Kidney epithelial cell (primary cell): ENCODE measurements at regions not wholly inside any gene's neighbourhood (a gene's known extent, or its start where the extent isn't known, plus 50 kb on each side); places are given as distances from the start of the nearest gene placed in this dataset.

Experiments
- DNase-seq: peaks from one replicate; pipeline ENCODE4 v3.0.0-alpha.2; 2010; ENCODE audit warnings: low read depth
- H3K27me3 ChIP-seq: 2 replicates; pipeline ENCODE4 v1.6.0; 2011; ENCODE audit warnings: low read length; ENCODE audit not compliant: control insufficient read depth, insufficient read depth
- H3K36me3 ChIP-seq: 2 replicates; pipeline ENCODE4 v1.5.1; 2011; ENCODE audit warnings: low read length; ENCODE audit not compliant: control insufficient read depth, insufficient read depth
- H3K4me3 ChIP-seq: 2 replicates; pipeline ENCODE4 v1.5.1; 2011; ENCODE audit warnings: low read depth, mild to moderate bottlenecking, control low read depth, low read length
- TF ChIP-seq, protein P1 (sequence below): IDR thresholded peaks from 2 replicates; pipeline ENCODE4 v1.5.1; 2011; ENCODE audit warnings: mild to moderate bottlenecking, moderate library complexity, low read length, control low read depth, inconsistent platforms; ENCODE audit not compliant: insufficient read depth, poor library complexity, severe bottlenecking

GRCh38 chr2:19682493-19682892, 219.3 kb downstream of the TTC32 start:
- no peaks in the 10 kb centered on the region for H3K36me3 ChIP-seq
- H3K4me3 ChIP-seq = no peak overlapping the region
- peak; percentile 79 for DNase-seq
- no peaks in the 10 kb centered on the region for H3K27me3 ChIP-seq
- TF ChIP-seq, protein P1, sequence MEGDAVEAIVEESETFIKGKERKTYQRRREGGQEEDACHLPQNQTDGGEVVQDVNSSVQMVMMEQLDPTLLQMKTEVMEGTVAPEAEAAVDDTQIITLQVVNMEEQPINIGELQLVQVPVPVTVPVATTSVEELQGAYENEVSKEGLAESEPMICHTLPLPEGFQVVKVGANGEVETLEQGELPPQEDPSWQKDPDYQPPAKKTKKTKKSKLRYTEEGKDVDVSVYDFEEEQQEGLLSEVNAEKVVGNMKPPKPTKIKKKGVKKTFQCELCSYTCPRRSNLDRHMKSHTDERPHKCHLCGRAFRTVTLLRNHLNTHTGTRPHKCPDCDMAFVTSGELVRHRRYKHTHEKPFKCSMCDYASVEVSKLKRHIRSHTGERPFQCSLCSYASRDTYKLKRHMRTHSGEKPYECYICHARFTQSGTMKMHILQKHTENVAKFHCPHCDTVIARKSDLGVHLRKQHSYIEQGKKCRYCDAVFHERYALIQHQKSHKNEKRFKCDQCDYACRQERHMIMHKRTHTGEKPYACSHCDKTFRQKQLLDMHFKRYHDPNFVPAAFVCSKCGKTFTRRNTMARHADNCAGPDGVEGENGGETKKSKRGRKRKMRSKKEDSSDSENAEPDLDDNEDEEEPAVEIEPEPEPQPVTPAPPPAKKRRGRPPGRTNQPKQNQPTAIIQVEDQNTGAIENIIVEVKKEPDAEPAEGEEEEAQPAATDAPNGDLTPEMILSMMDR = no peak

- TF ChIP-seq, protein P1 = no peak
- H3K36me3 ChIP-seq = no peaks in the 10 kb centered on the region
Measured at GRCh38 chr2:19677825-19678518, 223.8 kb downstream of the TTC32 start.

DNA sequence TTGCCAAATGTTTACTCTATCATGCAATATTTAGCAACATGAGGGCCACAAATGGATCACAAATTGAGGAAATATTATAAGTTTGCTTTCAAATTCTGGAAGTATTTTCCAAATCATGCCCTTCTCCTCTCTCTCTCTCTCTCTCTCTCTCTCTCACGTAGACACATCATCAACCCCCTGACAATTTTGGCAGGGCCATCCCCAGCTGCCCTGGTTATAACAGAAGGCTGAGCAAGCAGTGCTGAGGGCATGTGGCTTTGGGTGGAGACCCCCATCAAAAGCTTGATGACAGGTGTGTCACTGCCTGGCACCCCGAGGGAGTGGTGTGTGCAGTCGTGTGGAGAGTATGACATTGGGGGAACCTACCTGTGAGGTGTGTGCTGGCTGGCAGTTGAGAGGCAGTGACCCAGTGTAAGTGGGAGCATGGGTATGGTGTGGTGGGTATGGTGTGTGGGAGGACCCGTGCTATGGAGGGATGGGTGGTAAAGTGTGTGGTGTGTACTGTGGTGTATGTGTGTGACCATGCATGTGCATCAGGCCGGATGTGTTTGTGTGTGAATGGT, 224.5 kb downstream of the TTC32 start:
- no peak for DNase-seq
- H3K36me3 ChIP-seq = no peaks in the 10 kb centered on the region
- no peak overlapping the region for H3K4me3 ChIP-seq
- no peaks in the 10 kb centered on the region for H3K27me3 ChIP-seq
- TF ChIP-seq, protein P1 = no peak

More at GRCh38 chr2:19677825-19678518, 223.8 kb downstream of the TTC32 start:
- no peak for DNase-seq
- Histone ChIP-seq H3K4me3 (no peak overlapping the region), H3K27me3 (no peaks in the 10 kb centered on the region)

DNA sequence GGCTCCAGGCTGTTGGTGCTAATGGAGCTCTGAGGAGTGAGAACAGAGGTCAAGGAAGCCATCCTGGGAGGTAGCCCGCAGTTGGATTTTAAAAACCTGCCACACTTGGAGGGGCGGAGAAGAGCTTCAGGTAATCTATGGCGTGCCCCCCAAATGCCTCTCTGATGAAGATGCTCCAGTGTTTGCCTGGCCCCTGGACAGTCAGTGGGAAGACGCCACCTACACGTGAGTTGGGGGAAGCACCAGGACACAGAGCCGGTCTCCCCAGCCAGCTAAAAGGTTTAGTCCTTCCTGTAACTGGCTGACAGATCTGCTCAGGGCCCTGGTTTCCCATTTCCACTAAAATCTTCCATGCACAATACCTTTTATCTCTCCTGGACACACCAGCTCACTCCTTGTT, 225.0 kb downstream of the TTC32 start:
- H3K27me3 ChIP-seq = no peaks in the 10 kb centered on the region
- H3K36me3 ChIP-seq = no peaks in the 10 kb centered on the region
- TF ChIP-seq, protein P1 = no peak
- no peak overlapping the region for H3K4me3 ChIP-seq
- DNase-seq = no peak

- Histone ChIP-seq H3K4me3 (no peak overlapping the region), H3K36me3 (no peaks in the 10 kb centered on the region), H3K27me3 (no peaks in the 10 kb centered on the region)
- no peak for DNase-seq
- TF ChIP-seq, protein P1 = no peak
Measured at GRCh38 chr2:19675856-19676460, 225.8 kb downstream of the TTC32 start.
